ENCODE measurements at regions not wholly inside any gene's neighbourhood (a gene's known extent, or its start where the extent isn't known, plus 50 kb on each side); places are given as distances from the start of the nearest gene placed in this dataset.

GRCh38 chr20:60115451-60115850, 157.2 kb downstream of the CDH26 start:
- TF ChIP-seq POLR2A (IDR thresholded peaks at IDR 0.05) = no peak
- TF ChIP-seq, protein P1, sequence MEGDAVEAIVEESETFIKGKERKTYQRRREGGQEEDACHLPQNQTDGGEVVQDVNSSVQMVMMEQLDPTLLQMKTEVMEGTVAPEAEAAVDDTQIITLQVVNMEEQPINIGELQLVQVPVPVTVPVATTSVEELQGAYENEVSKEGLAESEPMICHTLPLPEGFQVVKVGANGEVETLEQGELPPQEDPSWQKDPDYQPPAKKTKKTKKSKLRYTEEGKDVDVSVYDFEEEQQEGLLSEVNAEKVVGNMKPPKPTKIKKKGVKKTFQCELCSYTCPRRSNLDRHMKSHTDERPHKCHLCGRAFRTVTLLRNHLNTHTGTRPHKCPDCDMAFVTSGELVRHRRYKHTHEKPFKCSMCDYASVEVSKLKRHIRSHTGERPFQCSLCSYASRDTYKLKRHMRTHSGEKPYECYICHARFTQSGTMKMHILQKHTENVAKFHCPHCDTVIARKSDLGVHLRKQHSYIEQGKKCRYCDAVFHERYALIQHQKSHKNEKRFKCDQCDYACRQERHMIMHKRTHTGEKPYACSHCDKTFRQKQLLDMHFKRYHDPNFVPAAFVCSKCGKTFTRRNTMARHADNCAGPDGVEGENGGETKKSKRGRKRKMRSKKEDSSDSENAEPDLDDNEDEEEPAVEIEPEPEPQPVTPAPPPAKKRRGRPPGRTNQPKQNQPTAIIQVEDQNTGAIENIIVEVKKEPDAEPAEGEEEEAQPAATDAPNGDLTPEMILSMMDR (IDR thresholded peaks at IDR 0.05) = no peak
